ENCODE measurements at regions not wholly inside any gene's neighbourhood (a gene's known extent, or its start where the extent isn't known, plus 50 kb on each side); places are given as distances from the start of the nearest gene placed in this dataset.

- no peak for DNase-seq (ENCODE audit: low read depth)
Measured at GRCh38 chrX:66328950-66329596, 165.0 kb downstream of the HEPH start.

GRCh38 chrX:66360894-66361293 is 196.8 kb downstream of the HEPH start:
- no peak for DNase-seq (ENCODE audit: low read depth)

- DNase-seq (ENCODE audit: low read depth), result no peak
Measured at GRCh38 chrX:66384722-66385121, 220.7 kb downstream of the HEPH start.

- DNase-seq (ENCODE audit: low read depth), result no peak
Measured at GRCh38 chrX:66399273-66399672, 235.2 kb downstream of the HEPH start.

GRCh38 chrX:66402165-66402564 is 236.7 kb downstream of the EDA2R start:
- no peak for DNase-seq (ENCODE audit: low read depth)

- no peak for DNase-seq (ENCODE audit: low read depth)
Measured at GRCh38 chrX:66408507-66408906, 230.4 kb downstream of the EDA2R start.

- peak; percentile 0 for DNase-seq (ENCODE audit: low read depth)
Measured at GRCh38 chrX:66410806-66411205, 228.1 kb downstream of the EDA2R start.

Measured in renal cortical epithelial cell (primary cell).